Tibial nerve (tissue), 4 donors: ENCODE measurements at regions not wholly inside any gene's neighbourhood (a gene's known extent, or its start where the extent isn't known, plus 50 kb on each side); places are given as distances from the start of the nearest gene placed in this dataset.

Experiments used
- CTCF ChIP-seq, 5 experiments: fragments of 200-600 bp in 3 of 5; fragments of 450-650 bp in 2 of 5; sonication (generic) in 3 of 5; IDR thresholded peaks; one replicate each; pipeline ENCODE4 v1.5.1; 2016 to 2019; ENCODE audit warnings: antibody characterized with exemption in 5 of 5, mild to moderate bottlenecking in 3 of 5, moderate library complexity in 2 of 5
- EP300 ChIP-seq, 2 donors: sonication (generic); formaldehyde crosslinking; IDR thresholded peaks; one replicate each; pipeline ENCODE4 v1.6.1; 2017; ENCODE audit warnings: antibody characterized with exemption in 2 of 2, mild to moderate bottlenecking in 1 of 2
- POLR2A ChIP-seq, 2 donors: fragments of 450-650 bp; IDR thresholded peaks; one replicate each; pipeline ENCODE4 v1.6.1; 2017; ENCODE audit warnings: antibody characterized with exemption in 2 of 2, mild to moderate bottlenecking in 2 of 2, moderate library complexity in 2 of 2

DNA sequence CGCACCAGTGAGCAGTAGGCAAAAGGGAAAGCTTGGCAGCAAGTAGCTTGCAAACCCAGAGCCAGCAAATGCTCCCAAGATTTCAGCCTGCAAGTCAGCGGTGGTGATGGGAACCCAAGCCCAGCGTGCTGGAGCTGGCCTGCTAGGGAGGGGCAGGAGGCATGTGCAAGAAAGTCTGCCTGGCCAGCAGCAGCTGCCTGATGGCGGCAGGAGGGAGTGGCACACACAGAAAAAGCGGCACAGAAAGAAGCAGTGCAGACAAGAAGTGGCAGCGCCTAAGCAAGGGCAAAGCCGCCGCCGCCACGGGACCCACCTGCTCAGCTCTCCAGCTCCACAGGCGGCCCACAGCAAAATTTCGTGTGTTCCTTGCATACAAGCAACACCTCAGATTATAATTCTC, 1206.5 kb upstream of the PABPC4L start:
- TF ChIP-seq POLR2A (IDR thresholded peaks at IDR 0.05) (no peak), CTCF (IDR thresholded peaks at IDR 0.05) (no peak), EP300 (IDR thresholded peaks at IDR 0.05) (no peak)
